OCI-LY1 (cell line): ENCODE measurements at regions not wholly inside any gene's neighbourhood (a gene's known extent, or its start where the extent isn't known, plus 50 kb on each side); places are given as distances from the start of the nearest gene placed in this dataset.

ENCODE experiments used
- H2AFZ ChIP-seq: fragments of 200-600 bp; sonication (generic), shearing (Covaris generic); 2 replicates; pipeline ENCODE4 v1.6.0; 2014; ENCODE audit warnings: antibody characterized with exemption, mild to moderate bottlenecking, low read length
- H3F3A ChIP-seq: fragments of 200-600 bp; sonication (generic), shearing (Covaris generic); 2 replicates; pipeline ENCODE4 v1.6.0; 2014; ENCODE audit warnings: mild to moderate bottlenecking, antibody characterized with exemption, low read length, moderate library complexity; ENCODE audit not compliant: insufficient read depth
- H3K27ac ChIP-seq: fragments of 200-600 bp; sonication (generic); 2 replicates; pipeline ENCODE4 v1.5.1; 2014; ENCODE audit warnings: low read length, mixed run types, mild to moderate bottlenecking, low read depth; ENCODE audit not compliant: poor library complexity, severe bottlenecking
- H3K27me3 ChIP-seq: fragments of 200-600 bp; sonication (generic); 2 replicates; pipeline ENCODE4 v1.6.0; 2014; ENCODE audit warnings: antibody characterized with exemption, mild to moderate bottlenecking, low read length, moderate library complexity; ENCODE audit not compliant: insufficient read depth
- H3K36me3 ChIP-seq: fragments of 200-600 bp; sonication (generic); 2 replicates; pipeline ENCODE4 v1.6.1; 2014; ENCODE audit warnings: mild to moderate bottlenecking, antibody characterized with exemption, low read length, moderate library complexity, mixed read lengths; ENCODE audit not compliant: insufficient read depth
- H3K4me1 ChIP-seq: fragments of 200-600 bp; sonication (generic); 2 replicates; pipeline ENCODE4 v1.5.1; 2014; ENCODE audit warnings: mild to moderate bottlenecking, low read length, moderate library complexity; ENCODE audit not compliant: insufficient read depth, severe bottlenecking
- H3K4me2 ChIP-seq: fragments of 200-600 bp; sonication (generic), shearing (Covaris generic); 2 replicates; pipeline ENCODE4 v1.6.1; 2014; ENCODE audit warnings: low read length
- H3K4me3 ChIP-seq: fragments of 200-600 bp; sonication (generic); 2 replicates; pipeline ENCODE4 v1.5.1; 2014; ENCODE audit warnings: low read length, low read depth, mild to moderate bottlenecking, mixed read lengths; ENCODE audit not compliant: poor library complexity, severe bottlenecking
- H3K79me2 ChIP-seq: fragments of 200-600 bp; shearing (Covaris generic); 2 replicates; pipeline ENCODE4 v1.6.1; 2016; ENCODE audit warnings: mixed run types, low read length, mixed read lengths; ENCODE audit not compliant: insufficient read depth
- H3K9ac ChIP-seq: fragments of 200-600 bp; sonication (generic), shearing (Covaris generic); 2 replicates; pipeline ENCODE4 v1.6.1; 2014; ENCODE audit warnings: mild to moderate bottlenecking, low read length, mixed read lengths
- H3K9me2 ChIP-seq: fragments of 200-600 bp; sonication (generic), shearing (Covaris generic); 2 replicates; pipeline ENCODE4 v1.6.1; 2014; ENCODE audit warnings: low read depth, mild to moderate bottlenecking, low read length, mixed read lengths
- H3K9me3 ChIP-seq: fragments of 200-600 bp; shearing (Covaris generic); 2 replicates; pipeline ENCODE4 v1.6.1; 2014; ENCODE audit warnings: low read length, mixed read lengths
- H4K20me1 ChIP-seq: fragments of 200-600 bp; sonication (generic), shearing (Covaris generic); 2 replicates; pipeline ENCODE4 v1.6.0; 2016; ENCODE audit warnings: mild to moderate bottlenecking, low read length; ENCODE audit not compliant: insufficient read depth
- EZH2 ChIP-seq: fragments of 200-600 bp; sonication (generic), shearing (Covaris generic); IDR thresholded peaks from 2 replicates; pipeline ENCODE4 v1.8.0; 2017; ENCODE audit warnings: borderline replicate concordance, mixed run types, mild to moderate bottlenecking, antibody characterized with exemption, low read length, moderate library complexity, mixed read lengths
- TF ChIP-seq, protein P1 (sequence below): fragments of 200-600 bp; sonication (generic), shearing (Covaris generic); IDR thresholded peaks from 2 replicates; pipeline ENCODE4 v1.5.1; 2017; ENCODE audit warnings: mild to moderate bottlenecking, antibody characterized with exemption, low read length, moderate library complexity, mixed read lengths

DNA sequence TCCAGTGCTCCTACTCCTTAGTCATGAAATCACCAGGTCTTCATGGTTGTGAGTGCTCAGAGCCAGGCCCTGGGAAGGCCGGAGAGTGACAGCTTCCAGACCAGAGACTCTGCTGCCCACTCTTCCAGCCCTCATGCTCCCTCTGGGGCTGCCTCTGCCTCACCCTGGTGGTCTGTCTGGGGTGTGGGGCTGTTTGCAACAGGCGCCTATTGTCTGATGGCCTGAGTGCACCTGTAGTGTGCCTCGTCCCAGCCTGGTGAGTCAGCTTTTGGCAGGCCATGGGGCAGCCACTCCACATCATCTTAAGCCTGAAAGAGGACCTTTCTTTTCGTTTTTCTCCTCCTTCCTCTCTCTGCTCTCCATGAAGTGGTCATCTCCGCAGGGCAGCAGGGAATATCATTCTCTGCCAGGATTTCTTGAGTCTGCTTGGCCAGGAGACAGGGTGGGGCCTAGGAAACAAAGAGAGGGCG is 173.8 kb downstream of the VEGFA start:
- TF ChIP-seq EZH2: no peak
- TF ChIP-seq, protein P1, sequence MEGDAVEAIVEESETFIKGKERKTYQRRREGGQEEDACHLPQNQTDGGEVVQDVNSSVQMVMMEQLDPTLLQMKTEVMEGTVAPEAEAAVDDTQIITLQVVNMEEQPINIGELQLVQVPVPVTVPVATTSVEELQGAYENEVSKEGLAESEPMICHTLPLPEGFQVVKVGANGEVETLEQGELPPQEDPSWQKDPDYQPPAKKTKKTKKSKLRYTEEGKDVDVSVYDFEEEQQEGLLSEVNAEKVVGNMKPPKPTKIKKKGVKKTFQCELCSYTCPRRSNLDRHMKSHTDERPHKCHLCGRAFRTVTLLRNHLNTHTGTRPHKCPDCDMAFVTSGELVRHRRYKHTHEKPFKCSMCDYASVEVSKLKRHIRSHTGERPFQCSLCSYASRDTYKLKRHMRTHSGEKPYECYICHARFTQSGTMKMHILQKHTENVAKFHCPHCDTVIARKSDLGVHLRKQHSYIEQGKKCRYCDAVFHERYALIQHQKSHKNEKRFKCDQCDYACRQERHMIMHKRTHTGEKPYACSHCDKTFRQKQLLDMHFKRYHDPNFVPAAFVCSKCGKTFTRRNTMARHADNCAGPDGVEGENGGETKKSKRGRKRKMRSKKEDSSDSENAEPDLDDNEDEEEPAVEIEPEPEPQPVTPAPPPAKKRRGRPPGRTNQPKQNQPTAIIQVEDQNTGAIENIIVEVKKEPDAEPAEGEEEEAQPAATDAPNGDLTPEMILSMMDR: no peak
- no peaks in the 10 kb centered on the region for H3K36me3 ChIP-seq
- no peak overlapping the region for H3K4me2 ChIP-seq
- H2AFZ ChIP-seq: no peak overlapping the region
- H3K27ac ChIP-seq: no peak overlapping the region
- H3F3A ChIP-seq: no peaks in the 10 kb centered on the region
- H3K27me3 ChIP-seq: no peaks in the 10 kb centered on the region; the same call in 1 of the 2 replicates
- H3K4me3 ChIP-seq: no peak overlapping the region
- H3K9me3 ChIP-seq: peaks cover 12% of the 10 kb centered on the region; the same call in 1 of the 2 replicates
- H3K9ac ChIP-seq: no peak overlapping the region
- no peaks in the 10 kb centered on the region for H3K79me2 ChIP-seq
- no peaks in the 10 kb centered on the region for H3K4me1 ChIP-seq
- H4K20me1 ChIP-seq: no peaks in the 10 kb centered on the region
- no peaks in the 10 kb centered on the region for H3K9me2 ChIP-seq

GRCh38 chr6:43943099-43943766 is 173.2 kb downstream of the VEGFA start:
- no peaks in the 10 kb centered on the region for H3K9me2 ChIP-seq
- H3K27ac ChIP-seq: no peak overlapping the region
- no peaks in the 10 kb centered on the region for H3K4me1 ChIP-seq
- H3K79me2 ChIP-seq: no peaks in the 10 kb centered on the region
- no peak overlapping the region for H3K4me2 ChIP-seq
- H3K27me3 ChIP-seq: no peaks in the 10 kb centered on the region; the same call in 1 of the 2 replicates
- H3K36me3 ChIP-seq: no peaks in the 10 kb centered on the region
- no peaks in the 10 kb centered on the region for H4K20me1 ChIP-seq
- H3K9ac ChIP-seq: no peak overlapping the region
- no peak overlapping the region for H3K4me3 ChIP-seq
- no peaks in the 10 kb centered on the region for H3F3A ChIP-seq
- no peak overlapping the region for H2AFZ ChIP-seq
- H3K9me3 ChIP-seq: peaks cover 12% of the 10 kb centered on the region; the same call in 1 of the 2 replicates
- no peak for TF ChIP-seq EZH2
- TF ChIP-seq, protein P1: no peak

DNA sequence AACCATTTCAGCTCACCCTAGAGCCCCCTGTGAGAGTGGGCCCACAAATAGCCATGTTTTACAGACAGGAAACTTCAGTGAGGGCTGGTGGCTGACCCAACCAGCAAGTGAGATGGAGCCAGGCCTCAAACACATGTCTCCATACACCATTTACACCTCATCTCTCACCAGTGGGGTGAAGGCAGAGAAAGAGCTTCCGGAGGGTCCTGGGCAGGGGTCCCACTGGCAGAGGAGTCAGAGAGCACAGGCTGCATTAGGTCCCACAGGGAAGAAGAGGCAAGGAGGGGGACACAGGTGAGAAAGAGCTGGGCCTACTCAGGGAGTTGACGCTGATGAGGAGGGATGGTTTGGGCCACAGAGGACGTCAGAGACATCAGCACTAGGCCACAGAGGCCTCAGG is 172.6 kb downstream of the VEGFA start:
- no peaks in the 10 kb centered on the region for H3K9me2 ChIP-seq
- H3F3A ChIP-seq: no peaks in the 10 kb centered on the region
- H3K4me1 ChIP-seq: no peaks in the 10 kb centered on the region
- H3K4me3 ChIP-seq: no peak overlapping the region
- no peaks in the 10 kb centered on the region for H3K36me3 ChIP-seq
- TF ChIP-seq, protein P1: no peak
- TF ChIP-seq EZH2: no peak
- H3K9me3 ChIP-seq: peaks cover 12% of the 10 kb centered on the region; the same call in 1 of the 2 replicates
- H3K9ac ChIP-seq: no peak overlapping the region
- H3K27ac ChIP-seq: no peak overlapping the region
- H2AFZ ChIP-seq: no peak overlapping the region
- H4K20me1 ChIP-seq: no peaks in the 10 kb centered on the region
- H3K4me2 ChIP-seq: no peak overlapping the region
- H3K79me2 ChIP-seq: no peaks in the 10 kb centered on the region
- H3K27me3 ChIP-seq: no peaks in the 10 kb centered on the region; the same call in 1 of the 2 replicates
